Loucy (cell line): ENCODE measurements at regions not wholly inside any gene's neighbourhood (a gene's known extent, or its start where the extent isn't known, plus 50 kb on each side); places are given as distances from the start of the nearest gene placed in this dataset.

Source experiments
- EZH2phosphoT487 ChIP-seq: fragments of 200-600 bp; IDR thresholded peaks from 2 replicates; pipeline ENCODE4 v1.6.1; 2018; ENCODE audit warnings: antibody characterized with exemption, mild to moderate bottlenecking, moderate library complexity, borderline replicate concordance
- TF ChIP-seq, protein P1 (sequence below): fragments of 200-600 bp; sonication (generic); conservative IDR thresholded peaks from 2 replicates; pipeline ENCODE4 v1.5.1; 2014; ENCODE audit warnings: mild to moderate bottlenecking, antibody characterized with exemption, low read length

DNA sequence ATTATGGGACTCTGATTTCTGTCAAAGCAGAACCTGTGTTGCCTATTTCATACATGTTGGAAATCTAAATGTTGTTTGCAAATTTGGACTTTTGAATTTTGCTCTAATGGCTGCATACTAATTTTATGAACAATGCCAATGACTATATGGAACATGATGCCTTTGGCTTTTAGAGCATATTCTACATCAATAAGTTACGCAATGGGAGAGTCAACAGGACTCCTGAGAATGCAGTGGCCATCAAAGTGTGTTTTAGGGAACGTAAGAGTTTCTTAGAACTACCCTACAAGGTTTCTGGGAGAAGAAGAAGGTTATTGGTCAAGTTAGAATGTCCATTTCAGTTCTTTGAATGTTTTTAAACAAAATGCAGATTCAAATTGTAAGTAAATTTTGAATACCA lies 76.1 kb downstream of the SLIT2 start:
- TF ChIP-seq, protein P1, sequence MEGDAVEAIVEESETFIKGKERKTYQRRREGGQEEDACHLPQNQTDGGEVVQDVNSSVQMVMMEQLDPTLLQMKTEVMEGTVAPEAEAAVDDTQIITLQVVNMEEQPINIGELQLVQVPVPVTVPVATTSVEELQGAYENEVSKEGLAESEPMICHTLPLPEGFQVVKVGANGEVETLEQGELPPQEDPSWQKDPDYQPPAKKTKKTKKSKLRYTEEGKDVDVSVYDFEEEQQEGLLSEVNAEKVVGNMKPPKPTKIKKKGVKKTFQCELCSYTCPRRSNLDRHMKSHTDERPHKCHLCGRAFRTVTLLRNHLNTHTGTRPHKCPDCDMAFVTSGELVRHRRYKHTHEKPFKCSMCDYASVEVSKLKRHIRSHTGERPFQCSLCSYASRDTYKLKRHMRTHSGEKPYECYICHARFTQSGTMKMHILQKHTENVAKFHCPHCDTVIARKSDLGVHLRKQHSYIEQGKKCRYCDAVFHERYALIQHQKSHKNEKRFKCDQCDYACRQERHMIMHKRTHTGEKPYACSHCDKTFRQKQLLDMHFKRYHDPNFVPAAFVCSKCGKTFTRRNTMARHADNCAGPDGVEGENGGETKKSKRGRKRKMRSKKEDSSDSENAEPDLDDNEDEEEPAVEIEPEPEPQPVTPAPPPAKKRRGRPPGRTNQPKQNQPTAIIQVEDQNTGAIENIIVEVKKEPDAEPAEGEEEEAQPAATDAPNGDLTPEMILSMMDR, result no peak
- no peak for TF ChIP-seq EZH2phosphoT487
